NCI-H1092 (cell line): ENCODE measurements at regions not wholly inside any gene's neighbourhood (a gene's known extent, or its start where the extent isn't known, plus 50 kb on each side); places are given as distances from the start of the nearest gene placed in this dataset.
"Not testable (repeated sequence)": the region's sequence is repeated elsewhere in the genome, so short reads cannot be mapped to it uniquely, and the experiment has no call there.

Experiments
- DNase-seq: peaks from one replicate; lab custom pipeline; 2025; lab: John Stamatoyannopoulos, UW

DNA sequence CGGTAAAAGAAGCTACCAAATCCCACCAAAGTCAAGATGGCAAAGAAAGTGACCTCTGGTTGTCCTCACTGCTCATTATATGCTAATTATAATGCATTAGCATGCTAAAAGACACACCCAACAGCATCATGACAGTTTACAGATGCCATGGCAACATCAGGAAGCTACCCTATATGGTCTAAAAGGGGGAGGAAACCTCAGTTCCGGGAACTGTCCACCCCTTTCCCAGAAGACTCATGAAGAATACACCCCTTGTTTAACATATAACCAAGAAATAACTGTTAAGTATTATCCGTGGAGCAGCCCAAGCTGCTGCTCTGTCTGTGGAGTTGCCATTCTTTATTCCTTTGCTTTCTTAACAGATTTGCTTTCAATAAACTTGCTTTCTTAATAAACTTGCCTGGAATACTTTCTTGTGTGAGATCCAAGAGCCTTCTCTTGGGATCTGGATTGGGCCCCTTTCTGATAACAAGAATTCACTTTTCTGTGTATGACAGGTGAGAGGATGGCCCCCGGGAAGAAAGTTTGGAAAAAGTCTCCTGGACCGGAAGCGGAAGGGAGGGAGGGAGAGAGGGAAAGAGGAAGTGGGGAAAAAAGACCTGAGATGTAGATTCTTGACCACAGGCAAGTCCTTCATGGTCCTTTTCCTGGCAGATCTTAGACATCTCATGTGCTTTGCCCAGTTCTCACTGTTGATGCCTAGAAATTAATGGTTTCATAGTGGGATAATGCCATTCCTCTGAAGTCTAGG is 146.7 kb upstream of the ID4 start:
- DNase-seq: no peak

DNA sequence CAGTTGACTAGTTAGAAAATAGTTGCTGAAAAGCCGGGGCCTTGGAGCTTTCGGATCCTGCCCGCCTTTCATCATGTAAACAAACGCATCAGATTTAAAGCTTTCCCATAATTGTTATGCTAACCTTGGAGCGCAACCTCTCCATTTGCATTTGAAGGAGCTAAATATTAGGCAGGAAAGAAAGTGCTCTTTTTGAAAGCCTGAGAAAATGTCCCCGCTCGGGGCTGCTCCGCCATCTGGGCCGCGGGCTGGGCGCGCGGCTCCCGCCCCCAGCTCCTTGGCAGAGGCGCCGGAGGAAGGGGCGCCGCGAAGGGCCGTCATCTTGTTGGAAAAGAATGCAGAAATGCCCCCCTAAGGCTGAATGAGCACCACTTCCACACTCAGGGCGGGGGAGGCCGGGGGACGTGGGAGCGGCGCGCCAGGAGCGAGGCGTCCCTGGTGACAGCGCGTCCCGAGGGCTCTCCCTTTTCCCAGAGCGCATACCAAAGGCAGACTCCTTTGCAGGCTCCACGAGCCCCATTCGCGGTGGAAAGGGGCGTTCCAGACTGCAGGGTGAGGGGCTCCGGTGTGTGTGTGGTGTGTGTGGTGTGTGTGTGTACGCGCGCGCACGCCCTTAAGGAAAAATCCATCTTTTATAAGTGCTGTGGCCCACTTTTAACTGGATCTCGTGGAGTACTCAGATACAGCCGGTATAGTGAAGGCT is 145.6 kb upstream of the ID4 start:
- DNase-seq: peak; percentile 5

DNA sequence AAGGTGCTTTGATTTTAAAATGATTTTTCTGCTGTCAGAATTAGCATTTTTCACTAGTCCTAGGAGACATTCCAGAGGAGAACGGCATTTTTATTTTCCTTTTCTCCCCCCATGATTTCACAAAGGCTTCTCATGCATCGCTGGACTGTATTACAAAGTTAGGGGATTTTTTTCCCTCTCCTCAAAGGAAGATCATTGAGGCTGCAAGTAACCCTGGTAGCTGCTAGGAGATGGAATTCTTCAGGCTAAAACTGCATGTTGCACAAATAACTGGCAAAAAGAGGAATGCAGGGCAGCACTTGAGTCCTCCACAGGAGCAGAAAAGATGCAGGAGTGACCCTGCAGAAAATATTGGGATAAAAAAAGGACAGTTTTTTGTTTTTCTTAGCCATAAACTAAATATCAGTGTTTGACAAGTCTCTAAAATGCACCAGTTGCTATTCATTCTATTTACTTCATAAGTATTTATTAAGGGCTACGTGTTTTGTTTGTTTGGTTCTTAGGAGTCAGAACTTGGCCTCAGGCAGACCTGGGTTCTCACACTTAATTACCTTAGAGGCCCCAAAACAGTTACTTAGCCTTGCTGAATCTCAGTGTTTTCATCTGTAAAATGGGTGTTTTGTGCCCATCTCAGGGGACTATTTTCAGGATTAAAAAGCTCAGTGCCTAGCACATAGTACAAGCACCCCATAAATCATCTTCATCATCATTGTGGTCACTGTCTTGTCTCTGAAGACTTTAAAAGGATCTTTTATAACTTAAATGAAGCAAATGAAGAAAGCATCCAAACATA is 144.5 kb upstream of the ID4 start:
- no peak for DNase-seq

GRCh38 chr6:19694697-19695096 is 142.5 kb upstream of the ID4 start:
- no peak for DNase-seq

- DNase-seq: no peak
Observed at GRCh38 chr6:19697744-19698290, 139.4 kb upstream of the ID4 start.

- no peak for DNase-seq
Observed at GRCh38 chr6:19699932-19700331, 137.2 kb upstream of the ID4 start.

DNA sequence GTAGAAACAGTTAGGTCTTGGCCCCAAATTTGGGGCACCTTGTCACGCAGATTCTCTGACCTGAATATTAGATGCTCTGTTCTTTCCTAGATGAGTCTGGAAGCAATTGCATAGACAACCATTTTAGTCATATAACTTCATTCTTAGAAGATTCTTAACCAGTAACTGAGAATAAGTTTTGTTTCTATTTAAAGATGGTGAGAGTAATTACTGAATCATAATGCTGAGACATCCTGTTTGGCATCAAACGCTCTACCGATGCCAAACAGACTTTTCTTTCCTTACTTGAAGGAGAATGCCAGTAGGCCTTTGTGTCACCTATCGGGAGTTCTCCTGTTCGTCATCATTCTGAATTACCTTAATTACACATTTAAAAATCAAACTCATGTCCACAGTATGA is 131.6 kb upstream of the ID4 start:
- DNase-seq: no peak

DNA sequence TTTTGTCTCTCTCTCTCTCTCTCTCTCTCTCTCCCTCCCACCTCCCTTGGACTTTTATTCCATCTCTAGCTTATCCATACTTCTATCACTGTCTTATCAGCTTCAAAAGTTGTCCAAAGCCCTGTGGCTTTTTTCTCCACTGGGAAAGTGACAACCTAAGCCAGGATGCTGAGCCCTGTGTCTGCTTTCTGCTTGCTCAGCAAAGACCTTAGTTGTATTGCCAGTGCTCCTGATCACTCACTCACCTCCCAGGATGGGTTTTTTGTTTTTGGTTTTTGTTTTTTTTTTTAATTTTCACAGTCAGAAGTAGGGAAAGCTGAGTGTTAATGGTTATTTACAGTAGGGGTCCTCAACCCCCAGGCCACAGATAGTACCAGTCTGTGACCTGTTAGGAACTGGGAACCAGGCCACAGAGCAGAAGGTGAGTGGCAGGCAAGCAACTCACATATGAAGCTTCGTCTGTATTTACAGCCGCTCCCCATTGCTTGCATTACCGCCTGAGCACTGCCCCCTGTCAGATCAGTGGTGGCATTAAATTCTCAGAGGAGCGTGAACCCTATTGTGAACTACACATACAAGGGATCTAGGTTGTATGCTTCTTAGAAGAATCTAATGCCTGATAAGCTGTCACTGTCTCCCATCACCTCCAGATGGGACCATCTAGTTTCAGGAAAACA is 125.0 kb upstream of the ID4 start:
- DNase-seq: no peak

DNA sequence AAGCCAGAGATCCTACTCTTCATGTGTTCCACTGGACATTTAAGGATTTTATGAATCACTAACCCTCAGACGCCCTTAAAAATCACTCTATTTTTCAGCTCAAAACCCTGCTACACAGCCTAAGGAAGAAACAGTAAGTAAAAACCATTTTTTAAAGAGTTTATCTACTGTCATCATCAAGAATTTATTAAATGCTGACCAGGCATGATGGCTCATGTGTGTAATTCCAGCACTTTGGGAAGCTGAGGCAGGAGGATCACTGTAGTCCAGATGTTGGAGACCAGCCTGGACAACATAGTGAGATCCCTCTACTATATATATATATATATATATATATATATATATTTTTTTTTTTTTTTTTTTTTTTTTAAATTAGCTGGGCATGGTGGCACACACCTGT is 124.2 kb upstream of the ID4 start:
- no peak for DNase-seq

GRCh38 chr6:19713411-19713810 is 123.8 kb upstream of the ID4 start:
- no peak for DNase-seq

DNA sequence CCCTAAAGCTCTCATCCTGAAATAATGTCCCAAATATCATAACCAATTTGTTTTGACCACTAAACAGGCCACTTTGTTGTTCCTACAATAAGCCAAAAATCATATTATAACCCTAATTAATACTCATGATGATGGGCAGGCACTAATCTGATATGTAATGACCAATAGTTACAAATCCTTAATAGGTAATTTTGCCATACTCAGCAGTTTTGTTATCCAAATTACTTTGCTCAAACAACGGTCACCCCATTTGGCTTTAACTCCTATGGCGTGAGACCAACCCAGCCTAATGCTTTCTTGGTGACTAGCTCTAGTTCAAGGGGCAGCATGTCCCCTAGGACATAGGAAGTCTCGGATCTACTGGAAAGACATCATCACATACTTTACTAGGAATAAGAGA is 123.2 kb upstream of the ID4 start:
- DNase-seq: no peak

DNA sequence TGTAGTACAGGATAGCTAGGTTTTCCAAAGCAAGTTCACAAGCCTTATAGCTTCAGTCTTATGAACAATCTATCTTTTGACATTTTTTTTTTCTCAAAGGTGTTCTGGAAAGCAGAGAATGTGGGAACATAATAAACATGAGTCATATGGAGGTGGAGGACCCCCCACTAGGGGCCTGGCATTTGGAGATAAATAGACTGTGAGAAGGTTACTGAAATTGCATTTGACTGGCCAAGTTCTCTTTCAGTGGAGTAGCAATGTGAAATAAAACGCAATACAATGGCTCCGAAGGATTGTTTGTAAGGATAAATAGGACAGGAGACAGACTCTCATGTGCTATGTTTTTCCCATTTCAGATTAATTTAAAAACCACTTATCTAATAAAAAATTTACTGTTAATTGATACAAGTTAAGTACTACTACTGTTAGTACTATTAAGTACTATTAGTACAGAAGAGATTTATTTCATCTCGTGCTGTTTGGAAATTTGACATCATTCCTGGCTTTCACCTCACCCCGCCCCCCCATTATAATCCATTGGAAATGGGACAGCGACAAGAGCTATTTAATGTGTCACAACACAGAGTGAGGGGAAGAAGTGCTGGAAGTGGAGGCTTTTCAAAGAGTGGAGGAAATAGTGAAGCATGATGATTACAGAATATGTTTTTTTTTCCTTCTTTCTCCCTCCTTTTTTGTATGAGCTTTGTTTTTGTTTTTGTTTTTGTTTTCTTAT is 122.6 kb upstream of the ID4 start:
- DNase-seq: no peak

GRCh38 chr6:19715167-19715551 is 122.0 kb upstream of the ID4 start:
- peak; percentile 52 for DNase-seq

DNA sequence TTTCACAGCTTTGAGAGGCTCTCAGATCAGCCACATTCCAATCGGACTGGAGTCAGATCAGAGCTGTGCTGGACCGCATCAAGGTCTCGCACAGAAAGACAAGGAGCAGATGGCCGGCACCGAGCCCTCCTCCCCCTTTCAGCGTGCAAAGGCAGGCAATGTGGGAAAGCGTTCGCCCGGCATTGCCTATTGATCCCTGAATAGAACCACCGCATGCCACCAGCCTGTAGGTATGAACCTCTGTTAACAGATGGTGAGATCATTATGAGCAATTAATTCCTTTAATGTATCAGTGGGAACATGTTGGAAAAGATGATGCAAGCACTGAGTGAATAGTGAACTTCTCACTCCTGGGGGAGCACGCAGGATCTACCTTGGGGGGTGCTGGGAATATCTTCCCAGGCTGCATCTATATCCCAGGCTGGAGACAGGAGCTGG is 117.5 kb upstream of the ID4 start:
- no peak for DNase-seq

- no peak for DNase-seq
Observed at GRCh38 chr6:19721766-19722377, 115.3 kb upstream of the ID4 start.

- DNase-seq: no peak
Observed at GRCh38 chr6:19722999-19723398, 114.2 kb upstream of the ID4 start.

GRCh38 chr6:19723545-19723944 is 113.6 kb upstream of the ID4 start:
- no peak for DNase-seq

DNA sequence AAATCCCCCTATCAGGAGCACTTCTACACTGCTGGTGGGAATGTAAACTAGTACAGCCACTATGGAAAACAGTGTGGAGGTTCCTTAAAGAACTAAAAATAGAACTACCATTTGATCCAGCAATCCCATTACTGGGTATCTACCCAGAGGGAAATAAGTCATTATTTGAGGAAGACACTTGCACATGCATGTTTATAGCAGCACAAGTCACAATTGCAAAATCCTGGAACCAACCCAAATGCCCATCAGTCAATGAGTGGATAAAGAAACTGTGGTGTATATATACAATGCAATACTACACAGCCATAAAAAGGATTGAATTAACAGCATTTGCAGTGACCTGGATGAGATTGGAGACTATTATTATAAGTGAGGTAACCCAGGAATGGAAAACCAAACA is 111.7 kb upstream of the ID4 start:
- not testable (repeated sequence) for DNase-seq

DNA sequence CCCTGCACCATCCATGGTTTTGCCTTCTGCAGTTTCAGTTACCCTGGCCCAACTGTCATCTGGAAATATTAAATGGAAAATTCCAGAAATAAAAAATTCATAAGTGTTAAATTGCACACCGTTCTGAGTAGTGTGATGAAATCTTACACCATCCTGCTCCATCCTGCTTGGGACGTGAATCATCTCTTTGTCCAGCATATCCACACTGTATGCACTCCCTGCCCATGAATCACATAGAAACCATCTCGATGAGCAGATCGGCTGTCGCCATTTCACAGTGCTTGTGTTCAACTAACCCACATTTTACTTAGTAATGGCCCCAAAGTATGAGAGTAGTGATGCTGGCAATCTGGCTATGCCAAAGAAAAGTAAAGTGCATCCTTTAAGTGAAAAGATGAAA is 105.9 kb upstream of the ID4 start:
- DNase-seq: no peak

GRCh38 chr6:19734061-19734460 is 103.1 kb upstream of the ID4 start:
- no peak for DNase-seq

DNA sequence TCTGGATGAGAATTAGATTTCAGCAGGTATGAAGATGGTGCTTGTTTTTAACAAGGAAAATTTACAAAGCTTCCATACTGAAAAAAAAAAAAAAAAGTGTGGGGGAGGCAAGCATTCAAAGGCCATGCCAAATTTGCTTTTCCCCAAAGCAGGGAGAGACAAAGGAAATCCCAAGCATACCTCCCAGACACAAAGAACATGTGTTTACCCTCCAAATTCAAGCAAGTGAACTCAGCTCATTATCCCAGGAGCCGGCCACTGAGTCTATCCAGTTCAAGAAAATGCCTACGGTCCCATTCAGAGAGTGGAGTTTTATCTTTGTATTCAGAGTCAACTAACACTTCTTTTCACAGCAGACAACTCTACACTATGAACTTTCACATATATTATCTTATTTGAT is 102.7 kb upstream of the ID4 start:
- DNase-seq: no peak
